Heart right ventricle (tissue), 16 donors: ENCODE measurements at regions not wholly inside any gene's neighbourhood (a gene's known extent, or its start where the extent isn't known, plus 50 kb on each side); places are given as distances from the start of the nearest gene placed in this dataset.

Experiments
- ATAC-seq, 8 donors: fragments of 200-7000 bp; cut with Tn5 transposase; one replicate each; pipeline ENCODE4 v1.9.1; 2020; ENCODE audit warnings: mild to moderate bottlenecking in 8 of 8, moderate library complexity in 8 of 8, moderate number of reproducible peaks in 1 of 8
- DNase-seq, 2 donors: peaks; one replicate each; pipeline ENCODE4 v3.0.0-alpha.2; 2020
- H3K27ac ChIP-seq, 10 donors: fragments of 200-600 bp; sonication (generic) in 2 of 10; one replicate each; pipeline versions ENCODE4 v1.5.0 to v1.8.0; 2020 to 2022; ENCODE audit warnings: mild to moderate bottlenecking in 3 of 10
- H3K27me3 ChIP-seq, 7 donors: fragments of 200-600 bp; one replicate each; pipeline ENCODE4 v1.8.0; 2021 to 2022; ENCODE audit warnings: mild to moderate bottlenecking in 2 of 7
- H3K36me3 ChIP-seq, 9 donors: fragments of 200-600 bp; sonication (generic) in 1 of 9; one replicate each; pipeline versions ENCODE4 v1.5.0 to v1.8.0; 2020 to 2022; ENCODE audit warnings: mild to moderate bottlenecking in 2 of 9
- H3K4me1 ChIP-seq, 9 donors: fragments of 200-600 bp; sonication (generic) in 1 of 9; one replicate each; pipeline versions ENCODE4 v1.5.0 to v1.8.0; 2020 to 2022; ENCODE audit warnings: mild to moderate bottlenecking in 4 of 9
- H3K4me3 ChIP-seq, 10 donors: fragments of 200-600 bp; sonication (generic) in 2 of 10; one replicate each; pipeline versions ENCODE4 v1.5.0 to v1.8.0; 2020 to 2022; ENCODE audit warnings: mild to moderate bottlenecking in 7 of 10, moderate library complexity in 2 of 10
- H3K9me3 ChIP-seq, 11 donors: fragments of 200-600 bp in 10 of 11; sonication (generic) in 2 of 11; one replicate each; pipeline versions ENCODE4 v1.5.0 to v1.8.0; 2013 to 2022; ENCODE audit warnings: mild to moderate bottlenecking in 2 of 11, control low read depth in 1 of 11, moderate library complexity in 1 of 11
- WGBS, 2 donors: extraction: QIAGEN DNeasy Blood & Tissue Kit; methylation state at CpG; one replicate each; pipeline ENCODE4 v1.1.7; 2013; ENCODE audit warnings: inconsistent platforms in 1 of 2; 5-methylcytosine and 5-hydroxymethylcytosine counted together
- intact Hi-C, 10 donors: fragments of 100-400 bp; cut with DNase I; formaldehyde crosslinking; loops; one replicate each; pipeline versions ENCODE4 v1.11.1 to v1.14.2; 2022
- TF ChIP-seq, protein P1 (sequence below), 9 donors: fragments of 200-600 bp; sonication (generic) in 2 of 9; IDR thresholded peaks; one replicate each; pipeline versions ENCODE4 v1.5.0 to v1.8.0; 2021 to 2022; ENCODE audit warnings: antibody characterized with exemption in 9 of 9, mild to moderate bottlenecking in 5 of 9, moderate library complexity in 1 of 9
- donor health status: Arrhythmogenic right ventricular cardiomyopathy.
- donor health status: ischemic (EF 13 %, LVEDD 7.1; RV severe dilation, severe dysfunction).
- donor health status: healthy with polysubstance abuse.
- donor health status: DM: no; HTN: yes; CAD: no.
- donor health status: DM: no; HTN: no; CAD: no.
- donor health status: ischemic (EF 25% LVEDD 6.9; RV normal size, moderate dysfunction).
- donor health status: ischemic (EF 25% LVEDD 5.7; RV mildly dilated, moderate dysfunction).
- donor health status: healthy.
- donor health status: DM: yes; HTN: yes; CAD: no.
- donor health status: Ischemic cardiomyopathy.
- donor health status: ischemic (EF 35%, LVEDD 5.7; RV mildly dilated, moderate dysfunction).
- donor health status: nonischemic (EF 11% LVEDD 7.7; RV severe dilation, severe dysfunction).
- donor health status: DM: yes; HTN: yes; CAD: no.
- donor health status: PGD.
- donor health status: ischemic (EF 29% LVEDD 5.4; RV normal size, mild dysfunction).
- donor health status: nonischemic (EF 23%, LVEDD 6.1; RV moderate dilation, normal function).

DNA sequence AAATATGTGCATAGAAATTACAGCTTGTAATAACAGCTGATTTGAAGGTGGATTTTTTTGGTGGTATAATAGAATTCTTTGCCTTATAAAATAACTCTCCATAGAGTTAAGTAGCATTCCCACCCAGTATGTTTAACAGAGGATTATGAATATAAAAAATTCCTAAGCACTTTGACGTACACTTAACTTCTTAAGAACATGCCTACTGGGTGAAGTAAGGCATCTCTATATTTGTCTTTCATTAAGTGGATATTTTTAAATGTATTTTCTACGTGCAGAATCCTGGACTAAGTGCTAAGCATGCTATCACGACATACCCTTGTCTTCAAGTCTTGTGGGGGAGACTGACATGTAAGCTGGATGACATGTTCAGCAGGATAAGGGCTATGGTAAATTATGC is 217.7 kb upstream of the BMPER start:
- WGBS, 2 donors = 71 to 78% methylated on average over 3 of the region's 3 CpGs
- ATAC-seq (no peak), DNase-seq (no peak)
- Histone ChIP-seq H3K27ac (no peak overlapping the region), H3K36me3 (no peaks in the 10 kb centered on the region), H3K4me1 (no peaks in the 10 kb centered on the region), H3K9me3 (no peaks in the 10 kb centered on the region), H3K4me3 (no peak overlapping the region), H3K27me3 (no peaks in the 10 kb centered on the region)
- TF ChIP-seq, protein P1, sequence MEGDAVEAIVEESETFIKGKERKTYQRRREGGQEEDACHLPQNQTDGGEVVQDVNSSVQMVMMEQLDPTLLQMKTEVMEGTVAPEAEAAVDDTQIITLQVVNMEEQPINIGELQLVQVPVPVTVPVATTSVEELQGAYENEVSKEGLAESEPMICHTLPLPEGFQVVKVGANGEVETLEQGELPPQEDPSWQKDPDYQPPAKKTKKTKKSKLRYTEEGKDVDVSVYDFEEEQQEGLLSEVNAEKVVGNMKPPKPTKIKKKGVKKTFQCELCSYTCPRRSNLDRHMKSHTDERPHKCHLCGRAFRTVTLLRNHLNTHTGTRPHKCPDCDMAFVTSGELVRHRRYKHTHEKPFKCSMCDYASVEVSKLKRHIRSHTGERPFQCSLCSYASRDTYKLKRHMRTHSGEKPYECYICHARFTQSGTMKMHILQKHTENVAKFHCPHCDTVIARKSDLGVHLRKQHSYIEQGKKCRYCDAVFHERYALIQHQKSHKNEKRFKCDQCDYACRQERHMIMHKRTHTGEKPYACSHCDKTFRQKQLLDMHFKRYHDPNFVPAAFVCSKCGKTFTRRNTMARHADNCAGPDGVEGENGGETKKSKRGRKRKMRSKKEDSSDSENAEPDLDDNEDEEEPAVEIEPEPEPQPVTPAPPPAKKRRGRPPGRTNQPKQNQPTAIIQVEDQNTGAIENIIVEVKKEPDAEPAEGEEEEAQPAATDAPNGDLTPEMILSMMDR (IDR thresholded peaks at IDR 0.05) = no peak
- intact Hi-C loops = loop anchor here in 1 of 10 donors (10.0 kb wide), 1 partner anchor 57 kb away; no protein-coding TSS in a partner anchor

DNA sequence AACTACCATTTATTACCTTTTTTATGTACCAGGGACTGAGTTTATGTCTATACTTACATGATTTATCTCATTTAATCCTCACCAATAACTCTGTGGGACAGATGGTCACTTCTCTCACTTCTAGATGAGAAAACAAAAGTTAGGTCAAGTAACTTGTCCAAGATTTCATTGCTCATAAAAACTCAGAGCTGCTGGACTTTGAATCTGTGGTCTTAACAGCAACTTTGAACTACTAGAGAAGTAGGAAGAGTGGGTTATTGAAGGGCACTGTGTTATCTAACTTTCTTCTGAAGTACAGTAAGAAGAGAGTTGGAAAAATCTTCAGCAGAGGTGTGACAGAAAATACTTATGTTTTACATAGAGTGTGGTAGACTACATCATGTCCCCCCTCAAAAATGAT is 214.2 kb upstream of the BMPER start:
- Histone ChIP-seq H3K4me3 (no peak overlapping the region), H3K27me3 (no peaks in the 10 kb centered on the region), H3K27ac (no peak overlapping the region), H3K4me1 (no peaks in the 10 kb centered on the region), H3K36me3 (no peaks in the 10 kb centered on the region), H3K9me3 (no peaks in the 10 kb centered on the region)
- DNase-seq (no peak), ATAC-seq (no peak)
- TF ChIP-seq, protein P1 (IDR thresholded peaks at IDR 0.05) = no peak
- intact Hi-C loops = no loop called here

DNA sequence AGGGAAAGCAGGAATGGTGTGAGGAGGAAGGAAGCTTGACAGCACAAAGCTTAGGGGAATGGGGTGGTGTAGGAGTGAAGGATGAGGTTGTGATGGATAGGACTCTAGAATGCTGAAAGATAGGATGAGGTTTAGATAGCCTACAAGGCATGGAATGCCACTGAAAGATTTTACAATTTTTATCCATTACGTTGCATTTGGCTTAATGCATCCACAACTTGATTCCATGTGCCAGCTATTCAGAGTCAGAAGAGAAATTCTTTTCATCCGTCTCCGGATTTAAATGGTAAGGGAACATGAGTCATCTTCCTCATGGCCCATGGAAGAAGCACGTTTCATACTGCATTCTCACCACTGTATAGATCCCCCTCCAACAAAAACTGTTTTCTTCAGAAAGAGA is 212.4 kb upstream of the BMPER start:
- no peak for ATAC-seq
- intact Hi-C loops = no loop called here
- H3K27me3 ChIP-seq = no peaks in the 10 kb centered on the region
- 62 to 64% methylated on average over 4 of the region's 4 CpGs for WGBS, 2 donors
- no peak overlapping the region for H3K4me3 ChIP-seq
- H3K4me1 ChIP-seq = no peaks in the 10 kb centered on the region
- TF ChIP-seq, protein P1 (IDR thresholded peaks at IDR 0.05) = no peak
- H3K27ac ChIP-seq = no peak overlapping the region
- H3K36me3 ChIP-seq = no peaks in the 10 kb centered on the region
- DNase-seq = no peak
- no peaks in the 10 kb centered on the region for H3K9me3 ChIP-seq

DNA sequence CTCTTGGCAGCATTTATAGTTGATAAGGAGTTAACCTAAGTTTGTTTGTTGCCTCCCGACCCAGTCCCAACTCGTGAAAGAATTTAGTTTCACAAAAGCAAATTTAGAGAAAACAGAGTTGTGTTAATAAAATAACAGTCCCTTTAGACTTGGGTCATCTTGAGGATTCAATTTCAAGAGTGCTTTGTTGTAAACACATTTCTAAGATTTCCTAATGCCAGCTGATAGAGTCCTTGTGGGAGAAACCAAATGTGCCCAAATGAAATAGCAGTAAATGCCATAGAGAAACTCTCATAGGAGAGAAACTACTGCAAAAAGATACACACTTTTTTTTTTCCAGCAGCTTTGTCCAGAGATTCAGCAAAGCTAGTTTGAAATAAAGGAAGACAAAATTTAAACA is 211.3 kb upstream of the BMPER start:
- TF ChIP-seq, protein P1 (IDR thresholded peaks at IDR 0.05) = no peak
- WGBS, 2 donors = 46 to 54% methylated on average over 2 of the region's 2 CpGs
- no peak for DNase-seq
- intact Hi-C loops = no loop called here
- Histone ChIP-seq H3K9me3 (no peaks in the 10 kb centered on the region), H3K4me1 (no peaks in the 10 kb centered on the region), H3K4me3 (no peak overlapping the region), H3K36me3 (no peaks in the 10 kb centered on the region), H3K27ac (no peak overlapping the region), H3K27me3 (no peaks in the 10 kb centered on the region)
- no peak for ATAC-seq

DNA sequence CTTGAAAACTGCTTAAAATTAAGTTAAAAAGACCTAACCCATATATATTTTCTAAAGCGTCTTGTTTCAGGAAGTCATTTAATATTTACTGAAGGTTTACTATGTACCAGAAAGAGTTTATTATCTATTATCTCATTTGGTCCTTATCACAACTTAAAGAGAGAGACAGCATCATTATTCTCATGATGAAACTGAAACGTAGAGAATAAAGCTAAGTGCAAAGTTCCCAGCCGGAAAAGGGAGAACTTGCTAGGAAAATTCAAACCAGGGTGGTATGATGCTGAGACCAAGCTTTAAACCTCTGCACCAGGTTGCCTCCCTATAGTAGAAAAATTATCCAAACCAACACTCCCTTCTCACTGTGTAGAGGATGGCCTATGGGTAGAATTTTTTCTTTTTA is 207.7 kb upstream of the BMPER start:
- Histone ChIP-seq H3K27me3 (no peaks in the 10 kb centered on the region), H3K27ac (no peak overlapping the region), H3K36me3 (peaks cover 0 to 4% (median 0%) of the 10 kb centered on the region in 9 donors), H3K4me3 (no peak overlapping the region), H3K9me3 (peaks cover 0 to 30% (median 7%) of the 10 kb centered on the region in 11 donors), H3K4me1 (no peaks in the 10 kb centered on the region)
- DNase-seq (no peak), ATAC-seq (no peak)
- 70 to 82% methylated on average over 3 of the region's 3 CpGs for WGBS, 2 donors
- TF ChIP-seq, protein P1 (IDR thresholded peaks at IDR 0.05) = no peak
- intact Hi-C loops = no loop called here
